PC-9 (cell line): ENCODE measurements at regions not wholly inside any gene's neighbourhood (a gene's known extent, or its start where the extent isn't known, plus 50 kb on each side); places are given as distances from the start of the nearest gene placed in this dataset.

ENCODE experiments used
- BruUV-seq: library from RNA; stranded (reverse); fragments of 400-500 nt; replicated peaks from 2 replicates; lab custom pipeline; 2021; lab: Mats Ljungman, UMichigan
- CTCF ChIA-PET: fragments of 300-600 bp; sonication (Branson Sonifier 250); formaldehyde crosslinking; loops from one replicate; lab custom pipeline; 2022; ENCODE audit warnings: antibody characterized with exemption; lab: Charles Lee
- POLR2A ChIA-PET: fragments of 300-600 bp; sonication (Branson Sonifier 250); formaldehyde crosslinking; loops from one replicate; lab custom pipeline; 2022; ENCODE audit warnings: antibody characterized with exemption; ENCODE audit not compliant: unreplicated experiment; lab: Charles Lee
- DNase-seq, 2 experiments: peaks; one replicate each; pipeline versions ENCODE4 v3.0.0 to v3.0.0-alpha.2; 2015 to 2022; ENCODE audit warnings: mixed read lengths in 1 of 2
- H2AFZ ChIP-seq: fragments of 200-600 bp; sonication (generic); 2 replicates; pipeline ENCODE4 v1.8.1; 2017; ENCODE audit warnings: antibody characterized with exemption
- H3F3A ChIP-seq: fragments of 200-600 bp; sonication (generic); 2 replicates; pipeline ENCODE4 v1.8.1; 2017; ENCODE audit warnings: antibody characterized with exemption, mild to moderate bottlenecking, low read depth; ENCODE audit not compliant: insufficient read depth
- H3K27ac ChIP-seq: fragments of 200-600 bp; sonication (generic); 2 replicates; pipeline ENCODE4 v1.6.1; 2016; ENCODE audit warnings: mixed run types
- H3K27me3 ChIP-seq: fragments of 200-600 bp; sonication (generic); 2 replicates; pipeline ENCODE4 v1.6.1; 2016; ENCODE audit warnings: low read depth, mixed run types; ENCODE audit not compliant: insufficient read depth
- H3K36me3 ChIP-seq: fragments of 200-600 bp; sonication (generic); 2 replicates; pipeline ENCODE4 v1.6.1; 2016; ENCODE audit warnings: low read depth, mixed run types
- H3K4me1 ChIP-seq: fragments of 200-600 bp; sonication (generic); replicated peaks from 2 replicates; pipeline ENCODE4 v1.6.1; 2016; ENCODE audit warnings: mixed run types; ENCODE audit not compliant: insufficient read depth
- H3K4me2 ChIP-seq: fragments of 200-600 bp; sonication (generic); 2 replicates; pipeline ENCODE4 v1.6.1; 2017; ENCODE audit warnings: mixed run types
- H3K4me3 ChIP-seq: fragments of 200-600 bp; sonication (generic); 2 replicates; pipeline ENCODE4 v1.6.1; 2016; ENCODE audit warnings: mixed run types
- H3K79me2 ChIP-seq: fragments of 200-600 bp; sonication (generic); 2 replicates; pipeline ENCODE4 v1.6.1; 2017; ENCODE audit warnings: low read depth, mixed run types
- H3K9me2 ChIP-seq: fragments of 200-600 bp; sonication (generic); 2 replicates; pipeline ENCODE4 v1.8.1; 2017; ENCODE audit warnings: mild to moderate bottlenecking; ENCODE audit not compliant: insufficient read depth
- H3K9me3 ChIP-seq: fragments of 200-600 bp; sonication (generic); 2 replicates; pipeline ENCODE4 v1.8.1; 2016; ENCODE audit warnings: low read depth; ENCODE audit not compliant: insufficient read depth
- H4K20me1 ChIP-seq: fragments of 200-600 bp; sonication (generic); 2 replicates; pipeline ENCODE4 v1.8.1; 2017; ENCODE audit not compliant: insufficient read depth
- EZH2 ChIP-seq: fragments of 200-600 bp; sonication (generic); IDR thresholded peaks from 2 replicates; pipeline ENCODE4 v1.8.0; 2017; ENCODE audit warnings: antibody characterized with exemption, low read depth
- intact Hi-C: fragments of 100-400 bp; cut with micrococcal nuclease; formaldehyde crosslinking; loops from one replicate; pipeline ENCODE4 v1.10.0; 2022; ENCODE audit not compliant: unreplicated experiment
- TF ChIP-seq, protein P1 (sequence below): fragments of 200-600 bp; sonication (generic); conservative IDR thresholded peaks from 2 replicates; pipeline ENCODE4 v1.6.1; 2017; ENCODE audit warnings: mixed run types, antibody characterized with exemption, mild to moderate bottlenecking, moderate library complexity

DNA sequence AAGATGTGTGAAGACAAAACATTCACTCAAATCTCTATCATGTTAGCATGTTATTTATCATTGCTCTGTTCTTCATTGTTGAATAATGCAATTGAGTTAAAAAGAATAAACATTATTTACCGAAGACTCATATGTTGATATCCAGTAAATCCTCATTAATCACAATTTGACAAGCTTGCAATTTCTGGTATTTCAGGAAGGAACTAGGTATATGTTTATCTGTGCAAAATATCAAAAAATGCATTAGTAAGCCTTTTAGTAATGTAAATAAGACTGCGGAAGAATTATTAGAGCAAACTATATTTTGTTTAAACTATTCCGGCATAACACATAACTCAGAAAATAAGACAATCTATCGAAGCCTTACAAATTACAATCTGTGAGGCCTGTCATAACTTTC lies 222.7 kb upstream of the NOVA1 start:
- Histone ChIP-seq H3K4me3 (peak overlapping the region; percentile 22; the same call in 1 of the 2 replicates), H3K79me2 (no peaks in the 10 kb centered on the region), H3K27me3 (no peaks in the 10 kb centered on the region), H3K4me1 (peaks cover 26% of the 10 kb centered on the region), H2AFZ (no peak overlapping the region; the same call in 1 of the 2 replicates), H3K27ac (peak overlapping the region; percentile 71), H3K9me3 (no peaks in the 10 kb centered on the region), H3F3A (peaks cover 11% of the 10 kb centered on the region; the same call in 1 of the 2 replicates), H3K4me2 (peak overlapping the region; percentile 67), H3K36me3 (no peaks in the 10 kb centered on the region), H3K9me2 (no peaks in the 10 kb centered on the region), H4K20me1 (no peaks in the 10 kb centered on the region)
- peak in 1 of 2 experiments; percentile 83 for DNase-seq
- CTCF ChIA-PET: no interaction called here
- BruUV-seq: no TSS peak
- TF ChIP-seq, protein P1, sequence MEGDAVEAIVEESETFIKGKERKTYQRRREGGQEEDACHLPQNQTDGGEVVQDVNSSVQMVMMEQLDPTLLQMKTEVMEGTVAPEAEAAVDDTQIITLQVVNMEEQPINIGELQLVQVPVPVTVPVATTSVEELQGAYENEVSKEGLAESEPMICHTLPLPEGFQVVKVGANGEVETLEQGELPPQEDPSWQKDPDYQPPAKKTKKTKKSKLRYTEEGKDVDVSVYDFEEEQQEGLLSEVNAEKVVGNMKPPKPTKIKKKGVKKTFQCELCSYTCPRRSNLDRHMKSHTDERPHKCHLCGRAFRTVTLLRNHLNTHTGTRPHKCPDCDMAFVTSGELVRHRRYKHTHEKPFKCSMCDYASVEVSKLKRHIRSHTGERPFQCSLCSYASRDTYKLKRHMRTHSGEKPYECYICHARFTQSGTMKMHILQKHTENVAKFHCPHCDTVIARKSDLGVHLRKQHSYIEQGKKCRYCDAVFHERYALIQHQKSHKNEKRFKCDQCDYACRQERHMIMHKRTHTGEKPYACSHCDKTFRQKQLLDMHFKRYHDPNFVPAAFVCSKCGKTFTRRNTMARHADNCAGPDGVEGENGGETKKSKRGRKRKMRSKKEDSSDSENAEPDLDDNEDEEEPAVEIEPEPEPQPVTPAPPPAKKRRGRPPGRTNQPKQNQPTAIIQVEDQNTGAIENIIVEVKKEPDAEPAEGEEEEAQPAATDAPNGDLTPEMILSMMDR: no peak
- no peak for TF ChIP-seq EZH2
- intact Hi-C loops: loop anchor here (10.0 kb wide), 1 partner anchor 684 kb away; no protein-coding TSS in a partner anchor
- POLR2A ChIA-PET: no interaction called here

GRCh38 chr14:26828741-26829140 lies 230.9 kb upstream of the NOVA1 start:
- H2AFZ ChIP-seq: no peak overlapping the region
- ChIA-PET CTCF (no interaction called here), POLR2A (no interaction called here)
- no peaks in the 10 kb centered on the region for H3K79me2 ChIP-seq
- no peak overlapping the region for H3K4me3 ChIP-seq
- no peaks in the 10 kb centered on the region for H3K9me2 ChIP-seq
- no peaks in the 10 kb centered on the region for H3K9me3 ChIP-seq
- no peaks in the 10 kb centered on the region for H4K20me1 ChIP-seq
- DNase-seq: no peak
- H3K27me3 ChIP-seq: no peaks in the 10 kb centered on the region
- intact Hi-C loops: loop anchor here (10.0 kb wide), 1 partner anchor 676 kb away; no protein-coding TSS in a partner anchor
- H3K4me1 ChIP-seq: no peaks in the 10 kb centered on the region; the same call in 1 of the 2 replicates
- no peak overlapping the region for H3K27ac ChIP-seq
- no peaks in the 10 kb centered on the region for H3K36me3 ChIP-seq
- no peak for TF ChIP-seq EZH2
- TF ChIP-seq, protein P1: no peak
- no peak overlapping the region for H3K4me2 ChIP-seq
- no peaks in the 10 kb centered on the region for H3F3A ChIP-seq
- BruUV-seq: no TSS peak

DNA sequence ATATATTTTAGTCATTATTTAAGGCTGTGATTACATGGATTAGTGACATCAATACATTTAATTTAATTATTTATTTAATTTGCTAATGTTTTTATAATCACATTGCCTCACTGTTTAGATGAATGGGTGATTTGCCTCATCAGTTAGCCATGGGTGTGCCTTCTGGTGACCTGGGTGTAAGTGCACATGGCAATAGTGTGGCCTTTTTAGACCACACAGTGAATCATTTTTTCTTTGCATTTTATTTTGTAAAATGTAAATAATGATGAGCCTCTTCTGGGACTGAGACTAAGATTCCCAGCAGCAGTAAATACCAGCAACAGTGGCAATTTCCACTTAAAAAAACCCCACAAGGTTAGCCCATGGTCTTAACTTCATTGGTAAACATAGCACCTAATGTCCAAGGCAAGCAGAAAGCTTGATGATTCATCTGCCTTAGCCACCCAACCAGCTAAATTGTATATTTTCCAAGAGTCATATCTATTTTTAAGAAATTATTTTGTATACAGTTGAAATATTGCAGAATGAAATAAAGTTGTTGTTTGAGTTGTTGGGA lies 235.9 kb upstream of the NOVA1 start:
- H3K4me3 ChIP-seq: no peak overlapping the region
- H4K20me1 ChIP-seq: no peaks in the 10 kb centered on the region
- H3K4me1 ChIP-seq: no peaks in the 10 kb centered on the region; the same call in 1 of the 2 replicates
- DNase-seq: no peak
- H3K9me3 ChIP-seq: no peaks in the 10 kb centered on the region
- no peaks in the 10 kb centered on the region for H3K27me3 ChIP-seq
- no peaks in the 10 kb centered on the region for H3K79me2 ChIP-seq
- no peak overlapping the region for H3K4me2 ChIP-seq
- TF ChIP-seq, protein P1: no peak
- no peak for TF ChIP-seq EZH2
- no peaks in the 10 kb centered on the region for H3K9me2 ChIP-seq
- ChIA-PET POLR2A (no interaction called here), CTCF (no interaction called here)
- H2AFZ ChIP-seq: no peak overlapping the region
- no TSS peak for BruUV-seq
- no peak overlapping the region for H3K27ac ChIP-seq
- no peaks in the 10 kb centered on the region for H3F3A ChIP-seq
- no peaks in the 10 kb centered on the region for H3K36me3 ChIP-seq
- intact Hi-C loops: no loop called here
